Heart right ventricle (tissue), 16 donors: ENCODE measurements at regions not wholly inside any gene's neighbourhood (a gene's known extent, or its start where the extent isn't known, plus 50 kb on each side); places are given as distances from the start of the nearest gene placed in this dataset.

Experiments
- ATAC-seq, 8 donors: fragments of 200-7000 bp; cut with Tn5 transposase; one replicate each; pipeline ENCODE4 v1.9.1; 2020; ENCODE audit warnings: mild to moderate bottlenecking in 8 of 8, moderate library complexity in 8 of 8, moderate number of reproducible peaks in 1 of 8
- DNase-seq, 2 donors: peaks; one replicate each; pipeline ENCODE4 v3.0.0-alpha.2; 2020
- H3K27ac ChIP-seq, 10 donors: fragments of 200-600 bp; sonication (generic) in 2 of 10; one replicate each; pipeline versions ENCODE4 v1.5.0 to v1.8.0; 2020 to 2022; ENCODE audit warnings: mild to moderate bottlenecking in 3 of 10
- H3K27me3 ChIP-seq, 7 donors: fragments of 200-600 bp; one replicate each; pipeline ENCODE4 v1.8.0; 2021 to 2022; ENCODE audit warnings: mild to moderate bottlenecking in 2 of 7
- H3K36me3 ChIP-seq, 9 donors: fragments of 200-600 bp; sonication (generic) in 1 of 9; one replicate each; pipeline versions ENCODE4 v1.5.0 to v1.8.0; 2020 to 2022; ENCODE audit warnings: mild to moderate bottlenecking in 2 of 9
- H3K4me1 ChIP-seq, 9 donors: fragments of 200-600 bp; sonication (generic) in 1 of 9; one replicate each; pipeline versions ENCODE4 v1.5.0 to v1.8.0; 2020 to 2022; ENCODE audit warnings: mild to moderate bottlenecking in 4 of 9
- H3K4me3 ChIP-seq, 10 donors: fragments of 200-600 bp; sonication (generic) in 2 of 10; one replicate each; pipeline versions ENCODE4 v1.5.0 to v1.8.0; 2020 to 2022; ENCODE audit warnings: mild to moderate bottlenecking in 7 of 10, moderate library complexity in 2 of 10
- H3K9me3 ChIP-seq, 11 donors: fragments of 200-600 bp in 10 of 11; sonication (generic) in 2 of 11; one replicate each; pipeline versions ENCODE4 v1.5.0 to v1.8.0; 2013 to 2022; ENCODE audit warnings: mild to moderate bottlenecking in 2 of 11, control low read depth in 1 of 11, moderate library complexity in 1 of 11
- CTCF ChIP-seq, 9 donors: fragments of 200-600 bp; sonication (generic) in 2 of 9; IDR thresholded peaks; one replicate each; pipeline versions ENCODE4 v1.5.0 to v1.8.0; 2021 to 2022; ENCODE audit warnings: antibody characterized with exemption in 9 of 9, mild to moderate bottlenecking in 5 of 9, moderate library complexity in 1 of 9
- WGBS, 2 donors: extraction: QIAGEN DNeasy Blood & Tissue Kit; methylation state at CpG; one replicate each; pipeline ENCODE4 v1.1.7; 2013; ENCODE audit warnings: inconsistent platforms in 1 of 2; 5-methylcytosine and 5-hydroxymethylcytosine counted together
- intact Hi-C, 10 donors: fragments of 100-400 bp; cut with DNase I; formaldehyde crosslinking; loops; one replicate each; pipeline versions ENCODE4 v1.11.1 to v1.14.2; 2022
- donor health status: Arrhythmogenic right ventricular cardiomyopathy.
- donor health status: ischemic (EF 13 %, LVEDD 7.1; RV severe dilation, severe dysfunction).
- donor health status: healthy with polysubstance abuse.
- donor health status: DM: no; HTN: yes; CAD: no.
- donor health status: DM: no; HTN: no; CAD: no.
- donor health status: ischemic (EF 25% LVEDD 6.9; RV normal size, moderate dysfunction).
- donor health status: ischemic (EF 25% LVEDD 5.7; RV mildly dilated, moderate dysfunction).
- donor health status: healthy.
- donor health status: DM: yes; HTN: yes; CAD: no.
- donor health status: Ischemic cardiomyopathy.
- donor health status: ischemic (EF 35%, LVEDD 5.7; RV mildly dilated, moderate dysfunction).
- donor health status: nonischemic (EF 11% LVEDD 7.7; RV severe dilation, severe dysfunction).
- donor health status: DM: yes; HTN: yes; CAD: no.
- donor health status: PGD.
- donor health status: ischemic (EF 29% LVEDD 5.4; RV normal size, mild dysfunction).
- donor health status: nonischemic (EF 23%, LVEDD 6.1; RV moderate dilation, normal function).

DNA sequence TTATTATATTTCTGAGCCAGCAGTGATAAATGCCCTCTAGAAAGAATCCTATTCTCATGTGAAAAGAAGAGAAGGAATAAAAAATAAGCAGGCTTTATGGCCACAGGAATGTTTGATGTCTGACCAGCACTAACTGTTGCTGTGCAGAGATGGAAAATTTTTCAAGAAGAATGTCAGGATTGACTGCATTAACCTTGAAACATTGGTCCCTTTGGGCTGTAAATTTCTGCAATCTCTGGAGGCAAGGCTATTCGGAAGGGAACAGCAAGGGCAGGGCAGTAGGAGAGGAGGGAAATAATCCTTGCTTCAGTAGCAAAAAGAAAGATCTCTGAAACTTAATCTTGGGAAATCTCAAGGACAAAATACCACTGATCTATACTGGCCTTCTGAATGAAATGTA, 415.2 kb downstream of the DNAH5 start:
- intact Hi-C loops: no loop called here
- Histone ChIP-seq H3K4me3 (no peak overlapping the region), H3K27ac (no peak overlapping the region), H3K36me3 (no peaks in the 10 kb centered on the region), H3K27me3 (no peaks in the 10 kb centered on the region), H3K9me3 (peaks cover 0 to 3% (median 0%) of the 10 kb centered on the region in 11 donors), H3K4me1 (peaks cover 0 to 4% (median 0%) of the 10 kb centered on the region in 9 donors)
- DNase-seq (no peak), ATAC-seq (no peak)
- no peak for TF ChIP-seq CTCF (IDR thresholded peaks at IDR 0.05)
- WGBS, 2 donors: 45 to 60% methylated on average over 1 of the region's 1 CpG

GRCh38 chr5:13524936-13525335, 419.6 kb downstream of the DNAH5 start:
- Histone ChIP-seq H3K4me3 (no peak overlapping the region), H3K36me3 (no peaks in the 10 kb centered on the region), H3K9me3 (peaks cover 0 to 4% (median 0%) of the 10 kb centered on the region in 11 donors), H3K27ac (no peak overlapping the region), H3K27me3 (no peaks in the 10 kb centered on the region), H3K4me1 (no peaks in the 10 kb centered on the region)
- 89 to 92% methylated on average over 2 of the region's 2 CpGs for WGBS, 2 donors
- DNase-seq (no peak), ATAC-seq (no peak)
- intact Hi-C loops: no loop called here
- TF ChIP-seq CTCF (IDR thresholded peaks at IDR 0.05): no peak

- Histone ChIP-seq H3K9me3 (no peaks in the 10 kb centered on the region), H3K4me1 (no peaks in the 10 kb centered on the region), H3K27ac (no peak overlapping the region), H3K36me3 (no peaks in the 10 kb centered on the region), H3K27me3 (no peaks in the 10 kb centered on the region), H3K4me3 (no peak overlapping the region)
- whole genome bisulfite sequencing, 2 donors: 71 to 81% methylated on average over 1 of the region's 1 CpG
- intact Hi-C loops: no loop called here
- DNase-seq (no peak), ATAC-seq (no peak)
- TF ChIP-seq CTCF (IDR thresholded peaks at IDR 0.05): no peak
These were observed 425.4 kb downstream of the DNAH5 start for GRCh38 chr5:13519131-13519530.

DNA sequence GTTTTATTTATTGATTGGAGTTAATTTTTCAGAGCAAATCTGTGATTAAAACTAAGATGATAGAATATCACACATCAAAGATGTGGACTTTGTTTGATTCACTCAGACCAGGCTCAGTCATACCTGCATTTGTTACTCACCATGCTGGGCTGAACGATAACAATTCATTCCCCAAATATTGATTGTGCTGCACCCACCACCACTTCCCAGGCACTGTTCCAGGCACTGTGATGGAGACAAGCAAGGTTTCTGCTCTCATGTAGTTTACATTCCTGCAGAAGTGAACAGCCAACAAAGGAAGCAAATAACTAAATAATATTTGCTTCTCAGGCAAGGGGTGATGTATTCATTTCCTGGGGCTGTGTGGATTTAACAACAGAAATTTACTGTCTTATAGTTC, 428.3 kb downstream of the DNAH5 start:
- Histone ChIP-seq H3K9me3 (peaks cover 0 to 5% (median 0%) of the 10 kb centered on the region in 11 donors), H3K27ac (no peak overlapping the region), H3K36me3 (no peaks in the 10 kb centered on the region), H3K27me3 (no peaks in the 10 kb centered on the region), H3K4me1 (no peaks in the 10 kb centered on the region), H3K4me3 (no peak overlapping the region)
- WGBS, 2 donors: 81 to 94% methylated on average over 1 of the region's 1 CpG
- DNase-seq (no peak), ATAC-seq (no peak)
- intact Hi-C loops: no loop called here
- TF ChIP-seq CTCF (IDR thresholded peaks at IDR 0.05): no peak
